Sigmoid colon (tissue), 6 donors: ENCODE measurements at regions not wholly inside any gene's neighbourhood (a gene's known extent, or its start where the extent isn't known, plus 50 kb on each side); places are given as distances from the start of the nearest gene placed in this dataset.

Source experiments
- DNase-seq: peaks from one replicate; pipeline ENCODE4 v3.0.0-alpha.2; 2019
- H3K27ac ChIP-seq, 4 donors: fragments of 200-600 bp; sonication (generic); one replicate each; pipeline ENCODE4 v1.5.1; 2016 to 2019; ENCODE audit warnings: mild to moderate bottlenecking in 1 of 4
- H3K27me3 ChIP-seq, 3 donors: fragments of 200-600 bp; sonication (generic); one replicate each; pipeline ENCODE4 v1.5.1; 2019; ENCODE audit warnings: mild to moderate bottlenecking in 1 of 3
- H3K36me3 ChIP-seq, 4 donors: fragments of 200-600 bp; sonication (generic); one replicate each; pipeline ENCODE4 v1.5.1; 2016 to 2019
- H3K4me1 ChIP-seq, 4 donors: fragments of 200-600 bp; sonication (generic); one replicate each; pipeline ENCODE4 v1.5.1; 2017 to 2019
- H3K4me3 ChIP-seq, 4 donors: fragments of 200-600 bp; sonication (generic); one replicate each; pipeline ENCODE4 v1.5.1; 2017 to 2019; ENCODE audit warnings: mild to moderate bottlenecking in 2 of 4, moderate library complexity in 1 of 4
- H3K9me3 ChIP-seq, 4 donors: fragments of 200-600 bp in 3 of 4; sonication (generic) in 3 of 4; one replicate each; pipeline versions ENCODE4 v1.5.1 to v1.6.1; 2013 to 2019
- CTCF ChIP-seq, 4 experiments: fragments of 450-650 bp in 3 of 4; fragments of 200-600 bp in 1 of 4; IDR thresholded peaks; one replicate each; pipeline ENCODE4 v1.5.1; 2016 to 2019; ENCODE audit warnings: antibody characterized with exemption in 4 of 4, mild to moderate bottlenecking in 3 of 4, moderate library complexity in 2 of 4
- EP300 ChIP-seq, 4 donors: sonication (generic); formaldehyde crosslinking; IDR thresholded peaks; one replicate each; pipeline ENCODE4 v1.6.1; 2017; ENCODE audit warnings: antibody characterized with exemption in 4 of 4
- POLR2A ChIP-seq, 2 donors: fragments of 450-650 bp; IDR thresholded peaks; one replicate each; pipeline ENCODE4 v1.6.1; 2016; ENCODE audit warnings: antibody characterized with exemption in 2 of 2, mild to moderate bottlenecking in 2 of 2, moderate library complexity in 2 of 2
- POLR2AphosphoS5 ChIP-seq, 4 donors: sonication (generic); formaldehyde crosslinking; IDR thresholded peaks; one replicate each; pipeline ENCODE4 v1.6.1; 2017; ENCODE audit warnings: antibody characterized with exemption in 4 of 4
- WGBS, 2 donors: extraction: QIAGEN DNeasy Blood & Tissue Kit; methylation state at CpG; one replicate each; pipeline ENCODE4 v1.1.7; 2013; 5-methylcytosine and 5-hydroxymethylcytosine counted together
- intact Hi-C: fragments of 100-400 bp; cut with DNase I; formaldehyde crosslinking; loops from one replicate; pipeline ENCODE4 v1.15.1; 2023
- donor health status: healthy with polysubstance abuse.
- donor health status: healthy.

GRCh38 chr10:69686866-69687265 lies 56.8 kb downstream of the FAM241B start:
- intact Hi-C loops = no loop called here
- peaks cover 0 to 35% (median 29%) of the 10 kb centered on the region in 4 donors for H3K4me1 ChIP-seq
- H3K27ac ChIP-seq = no peak overlapping the region
- no peak for DNase-seq
- H3K36me3 ChIP-seq = no peaks in the 10 kb centered on the region
- no peak for TF ChIP-seq POLR2AphosphoS5 (IDR thresholded peaks at IDR 0.05)
- H3K9me3 ChIP-seq = no peaks in the 10 kb centered on the region
- H3K27me3 ChIP-seq = no peaks in the 10 kb centered on the region
- H3K4me3 ChIP-seq = no peak overlapping the region
- WGBS, 2 donors = 94 to 95% methylated on average over 2 of the region's 2 CpGs

DNA sequence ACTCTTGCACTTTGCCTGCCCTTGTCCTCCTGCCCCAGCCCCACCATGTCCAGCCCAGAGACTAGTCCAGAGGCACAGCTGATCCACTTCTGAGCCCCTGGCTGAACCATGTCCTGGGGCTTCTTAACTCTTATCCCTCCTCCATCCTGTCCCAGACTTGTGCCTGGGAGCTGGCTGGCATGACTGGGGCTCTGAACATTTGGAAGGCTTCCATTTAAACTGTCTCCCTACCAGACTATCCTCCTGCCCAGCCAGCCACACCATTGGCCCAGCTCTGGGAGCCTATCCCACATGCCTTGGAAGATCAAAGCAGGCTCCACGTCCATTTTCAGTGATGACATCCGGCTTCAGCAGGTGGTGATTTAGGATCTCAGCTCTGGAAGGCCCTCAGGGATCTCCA lies 57.4 kb downstream of the FAM241B start:
- intact Hi-C loops = no loop called here

DNA sequence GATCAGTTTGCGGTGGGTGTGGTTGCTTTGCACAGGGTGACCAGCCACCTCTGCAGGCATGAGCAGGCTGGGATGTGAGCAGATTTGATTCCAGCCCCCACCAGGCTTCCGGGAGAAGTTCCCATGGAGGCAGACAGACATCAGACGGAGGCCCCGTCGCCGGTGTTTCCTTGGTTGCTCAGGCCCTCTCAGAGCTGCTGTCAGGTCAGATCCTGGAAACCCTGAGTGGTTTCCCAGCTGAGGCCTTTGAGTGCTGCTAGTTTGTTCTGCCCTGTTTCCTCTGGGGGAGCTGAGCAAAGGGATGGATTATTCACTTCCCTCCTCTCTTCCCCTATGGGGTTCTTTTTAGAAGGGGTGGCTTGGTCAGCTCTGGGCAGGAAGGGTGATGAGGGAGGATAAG lies 62.2 kb downstream of the FAM241B start:
- WGBS, 2 donors = 78 to 89% methylated on average over 6 of the region's 6 CpGs
- H3K4me3 ChIP-seq = no peak overlapping the region
- TF ChIP-seq EP300 (IDR thresholded peaks at IDR 0.05) (no peak), CTCF (IDR thresholded peaks at IDR 0.05) (no peak)
- intact Hi-C loops = no loop called here
- H3K27me3 ChIP-seq = no peaks in the 10 kb centered on the region
- no peaks in the 10 kb centered on the region for H3K36me3 ChIP-seq
- H3K27ac ChIP-seq = no peak overlapping the region
- H3K9me3 ChIP-seq = no peaks in the 10 kb centered on the region
- DNase-seq = peak; percentile 46
- H3K4me1 ChIP-seq = no peaks in the 10 kb centered on the region

More for the DNA sequence above, 57.4 kb downstream of the FAM241B start:
- TF ChIP-seq EP300 (IDR thresholded peaks at IDR 0.05) = no peak
- no peak for TF ChIP-seq CTCF (IDR thresholded peaks at IDR 0.05)
- no peak for TF ChIP-seq POLR2AphosphoS5 (IDR thresholded peaks at IDR 0.05)
- no peak for TF ChIP-seq POLR2A (IDR thresholded peaks at IDR 0.05)
- Histone ChIP-seq H3K27me3 (no peaks in the 10 kb centered on the region), H3K9me3 (no peaks in the 10 kb centered on the region), H3K36me3 (no peaks in the 10 kb centered on the region), H3K27ac (no peak overlapping the region), H3K4me1 (peaks cover 0 to 35% (median 29%) of the 10 kb centered on the region in 4 donors), H3K4me3 (no peak overlapping the region)
- whole genome bisulfite sequencing, 2 donors = 69 to 89% methylated on average over 2 of the region's 2 CpGs
- no peak for DNase-seq

DNA sequence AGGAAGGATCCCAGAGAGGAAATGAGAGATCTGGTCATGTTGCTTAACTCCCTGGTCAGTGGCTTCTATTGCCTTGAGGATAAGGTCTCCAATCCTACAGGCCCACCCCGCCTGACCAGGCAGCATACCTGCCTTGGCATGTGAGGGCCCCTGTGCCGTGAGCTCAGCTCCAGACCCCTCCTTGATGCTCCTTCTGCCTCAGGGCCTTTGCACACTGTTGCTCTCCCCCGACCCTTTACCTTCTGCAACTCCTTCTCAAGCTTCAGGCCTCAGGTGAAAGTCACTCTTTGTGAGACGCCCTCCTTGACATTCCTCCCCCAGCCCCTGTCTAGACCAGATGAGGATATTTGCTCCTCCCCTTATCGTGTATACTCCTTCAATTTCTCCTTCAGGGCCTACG lies 62.8 kb downstream of the FAM241B start:
- H3K27ac ChIP-seq = no peak overlapping the region
- H3K36me3 ChIP-seq = no peaks in the 10 kb centered on the region
- no peak for TF ChIP-seq CTCF (IDR thresholded peaks at IDR 0.05)
- no peak for TF ChIP-seq EP300 (IDR thresholded peaks at IDR 0.05)
- no peaks in the 10 kb centered on the region for H3K27me3 ChIP-seq
- DNase-seq = no peak
- WGBS, 2 donors = 89 to 93% methylated on average over 6 of the region's 6 CpGs
- H3K9me3 ChIP-seq = no peaks in the 10 kb centered on the region
- H3K4me3 ChIP-seq = no peak overlapping the region
- intact Hi-C loops = no loop called here
- no peaks in the 10 kb centered on the region for H3K4me1 ChIP-seq

DNA sequence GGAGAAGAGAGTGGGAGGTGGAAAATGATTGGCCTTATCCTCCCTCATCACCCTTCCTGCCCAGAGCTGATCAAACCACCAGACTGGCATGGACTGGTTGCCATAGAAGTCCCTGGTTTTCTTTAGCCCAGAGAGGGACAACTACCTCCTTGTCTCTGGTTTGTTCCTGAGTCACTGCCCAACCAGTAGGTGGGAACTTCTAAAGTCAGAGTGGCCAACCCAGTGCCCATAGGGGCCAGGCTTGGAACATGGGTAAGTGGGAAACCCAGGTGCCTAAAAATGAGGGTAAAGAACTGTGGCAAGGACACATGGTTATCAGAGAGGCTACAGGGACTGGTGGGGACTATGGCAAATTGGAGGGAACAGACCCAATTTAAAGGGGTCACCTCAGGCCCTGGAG lies 63.8 kb downstream of the FAM241B start:
- Histone ChIP-seq H3K4me3 (no peak overlapping the region), H3K36me3 (no peaks in the 10 kb centered on the region), H3K27ac (no peak overlapping the region), H3K27me3 (no peaks in the 10 kb centered on the region), H3K9me3 (no peaks in the 10 kb centered on the region), H3K4me1 (no peaks in the 10 kb centered on the region)
- peak; percentile 9 for DNase-seq
- no peak for TF ChIP-seq POLR2AphosphoS5 (IDR thresholded peaks at IDR 0.05)
- no peak for TF ChIP-seq EP300 (IDR thresholded peaks at IDR 0.05)
- no peak for TF ChIP-seq POLR2A (IDR thresholded peaks at IDR 0.05)
- TF ChIP-seq CTCF (IDR thresholded peaks at IDR 0.05) = no peak
- intact Hi-C loops = no loop called here
